Esophagus muscularis mucosa (tissue), 3 donors: ENCODE measurements at regions not wholly inside any gene's neighbourhood (a gene's known extent, or its start where the extent isn't known, plus 50 kb on each side); places are given as distances from the start of the nearest gene placed in this dataset.

Source experiments
- CTCF ChIP-seq, 3 experiments: fragments of 200-600 bp in 2 of 3; fragments of 450-650 bp in 1 of 3; sonication (generic) in 2 of 3; IDR thresholded peaks; one replicate each; pipeline ENCODE4 v1.5.1; 2017 to 2019; ENCODE audit warnings: antibody characterized with exemption in 3 of 3, mild to moderate bottlenecking in 2 of 3, moderate library complexity in 1 of 3
- POLR2A ChIP-seq: fragments of 450-650 bp; IDR thresholded peaks from one replicate; pipeline ENCODE4 v1.6.1; 2017; ENCODE audit warnings: antibody characterized with exemption, moderate library complexity, mild to moderate bottlenecking, low read depth

- TF ChIP-seq CTCF (IDR thresholded peaks at IDR 0.05), result no peak
- TF ChIP-seq POLR2A, result no peak
Measured at GRCh38 chr22:27636716-27637508, 164.6 kb downstream of the MN1 start.
